OCI-LY7 (cell line): ENCODE measurements at regions not wholly inside any gene's neighbourhood (a gene's known extent, or its start where the extent isn't known, plus 50 kb on each side); places are given as distances from the start of the nearest gene placed in this dataset.

Experiments
- CTCF ChIP-seq: fragments of 200-600 bp; sonication (generic); conservative IDR thresholded peaks from 2 replicates; pipeline ENCODE4 v1.5.1; 2014; ENCODE audit warnings: mild to moderate bottlenecking, antibody characterized with exemption, low read length, moderate library complexity, mixed read lengths
- EZH2phosphoT487 ChIP-seq: fragments of 200-600 bp; sonication (generic); IDR thresholded peaks from 2 replicates; pipeline ENCODE4 v1.6.1; 2018; ENCODE audit warnings: low read depth, borderline replicate concordance, mild to moderate bottlenecking, mixed run types, antibody characterized with exemption, low read length, moderate library complexity, mixed read lengths

DNA sequence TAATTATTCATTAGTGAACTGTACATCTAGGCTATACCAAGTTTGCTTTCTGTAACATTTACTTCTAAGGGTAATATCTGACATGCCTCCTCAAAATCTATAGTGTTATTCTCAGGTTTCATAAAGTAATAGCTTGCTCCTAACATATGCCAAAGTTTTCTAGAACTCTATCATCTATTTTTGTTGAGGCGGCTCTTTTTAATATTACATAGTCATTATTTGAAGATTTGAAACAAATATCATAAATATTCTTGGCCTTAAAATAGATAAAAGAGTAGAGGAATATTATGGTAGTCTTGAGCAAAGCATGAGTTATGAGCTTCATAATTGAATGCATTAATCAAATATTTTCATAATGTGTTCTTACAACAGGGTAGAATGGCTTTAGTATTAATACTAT is 327.2 kb upstream of the KCND2 start:
- TF ChIP-seq CTCF (no peak), EZH2phosphoT487 (no peak)
